ENCODE measurements at regions not wholly inside any gene's neighbourhood (a gene's known extent, or its start where the extent isn't known, plus 50 kb on each side); places are given as distances from the start of the nearest gene placed in this dataset.

DNA sequence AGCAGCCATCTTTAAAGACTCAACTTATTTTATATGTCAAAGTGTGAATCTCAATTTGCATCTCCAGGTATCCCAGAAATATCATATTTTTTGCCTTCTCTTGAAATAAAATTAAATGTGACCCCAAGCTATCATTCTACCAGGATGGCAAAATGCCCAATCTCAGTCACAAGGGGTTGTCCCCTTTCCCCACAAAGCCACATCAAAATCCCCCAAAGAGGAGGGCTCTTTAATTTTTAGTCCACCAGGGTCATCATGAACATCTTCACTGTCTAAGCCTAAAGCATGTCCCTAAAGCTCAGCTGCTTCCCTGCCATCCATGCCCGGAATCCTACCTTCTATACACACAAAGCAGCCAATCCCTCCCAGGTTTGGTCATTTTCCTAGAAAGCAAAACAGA, 670.5 kb upstream of the KLF4 start:
- TF ChIP-seq CTCF (IDR thresholded peaks at IDR 0.05) (no peak), POLR2A (IDR thresholded peaks at IDR 0.05) (no peak)

Measured in right lobe of liver (tissue), 4 donors.